Hepatocyte (in vitro differentiated cells): ENCODE measurements at regions not wholly inside any gene's neighbourhood (a gene's known extent, or its start where the extent isn't known, plus 50 kb on each side); places are given as distances from the start of the nearest gene placed in this dataset.

Source experiments
- CTCF ChIP-seq: fragments of 200-600 bp; sonication (generic); IDR thresholded peaks from 2 replicates; pipeline ENCODE4 v1.5.1; 2016; ENCODE audit warnings: antibody characterized with exemption, mild to moderate bottlenecking; ENCODE audit not compliant: poor library complexity
- EZH2phosphoT487 ChIP-seq: fragments of 200-600 bp; sonication (generic); IDR thresholded peaks from one replicate; pipeline ENCODE4 v1.6.1; 2018; ENCODE audit warnings: antibody characterized with exemption, mild to moderate bottlenecking, low read depth, moderate library complexity; ENCODE audit not compliant: unreplicated experiment, severe bottlenecking

GRCh38 chr7:132643302-132643701, 67.0 kb upstream of the PLXNA4 start:
- TF ChIP-seq CTCF (no peak), EZH2phosphoT487 (no peak)
